Epithelial cell of esophagus (primary cell): ENCODE measurements at regions not wholly inside any gene's neighbourhood (a gene's known extent, or its start where the extent isn't known, plus 50 kb on each side); places are given as distances from the start of the nearest gene placed in this dataset.

Source experiments
- DNase-seq: peaks from one replicate; pipeline ENCODE4 v3.0.0; 2010; ENCODE audit warnings: low read depth
- H3K4me3 ChIP-seq: 2 replicates; pipeline ENCODE4 v1.5.1; 2011; ENCODE audit warnings: mild to moderate bottlenecking, low read length, control low read depth
- TF ChIP-seq, protein P1 (sequence below): IDR thresholded peaks from 2 replicates; pipeline ENCODE4 v1.5.1; 2011; ENCODE audit warnings: low read depth, mild to moderate bottlenecking, low read length, control low read depth, inconsistent platforms; ENCODE audit not compliant: insufficient read depth; ENCODE audit errors: missing control alignments

DNA sequence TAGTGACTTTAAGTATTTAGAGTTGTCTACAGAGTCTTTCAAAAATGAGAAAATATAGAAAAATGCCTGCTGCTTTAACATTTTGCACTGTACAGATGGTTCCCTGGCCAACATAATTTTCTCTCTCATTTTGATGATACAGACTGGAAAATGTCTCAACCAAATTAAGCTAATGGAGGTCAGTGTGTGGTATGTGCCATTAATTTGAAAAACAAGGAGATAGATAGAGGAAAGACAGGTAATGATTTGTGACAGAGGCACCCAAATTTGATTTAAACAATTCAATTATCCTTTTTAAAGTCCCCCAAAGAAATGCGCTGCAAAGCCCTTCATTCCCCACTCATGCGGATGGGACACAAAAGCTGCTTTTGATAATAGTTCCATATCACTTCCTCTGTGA, 140.0 kb downstream of the ASCL1 start:
- no peak overlapping the region for H3K4me3 ChIP-seq
- TF ChIP-seq, protein P1, sequence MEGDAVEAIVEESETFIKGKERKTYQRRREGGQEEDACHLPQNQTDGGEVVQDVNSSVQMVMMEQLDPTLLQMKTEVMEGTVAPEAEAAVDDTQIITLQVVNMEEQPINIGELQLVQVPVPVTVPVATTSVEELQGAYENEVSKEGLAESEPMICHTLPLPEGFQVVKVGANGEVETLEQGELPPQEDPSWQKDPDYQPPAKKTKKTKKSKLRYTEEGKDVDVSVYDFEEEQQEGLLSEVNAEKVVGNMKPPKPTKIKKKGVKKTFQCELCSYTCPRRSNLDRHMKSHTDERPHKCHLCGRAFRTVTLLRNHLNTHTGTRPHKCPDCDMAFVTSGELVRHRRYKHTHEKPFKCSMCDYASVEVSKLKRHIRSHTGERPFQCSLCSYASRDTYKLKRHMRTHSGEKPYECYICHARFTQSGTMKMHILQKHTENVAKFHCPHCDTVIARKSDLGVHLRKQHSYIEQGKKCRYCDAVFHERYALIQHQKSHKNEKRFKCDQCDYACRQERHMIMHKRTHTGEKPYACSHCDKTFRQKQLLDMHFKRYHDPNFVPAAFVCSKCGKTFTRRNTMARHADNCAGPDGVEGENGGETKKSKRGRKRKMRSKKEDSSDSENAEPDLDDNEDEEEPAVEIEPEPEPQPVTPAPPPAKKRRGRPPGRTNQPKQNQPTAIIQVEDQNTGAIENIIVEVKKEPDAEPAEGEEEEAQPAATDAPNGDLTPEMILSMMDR: no peak
- DNase-seq: no peak

DNA sequence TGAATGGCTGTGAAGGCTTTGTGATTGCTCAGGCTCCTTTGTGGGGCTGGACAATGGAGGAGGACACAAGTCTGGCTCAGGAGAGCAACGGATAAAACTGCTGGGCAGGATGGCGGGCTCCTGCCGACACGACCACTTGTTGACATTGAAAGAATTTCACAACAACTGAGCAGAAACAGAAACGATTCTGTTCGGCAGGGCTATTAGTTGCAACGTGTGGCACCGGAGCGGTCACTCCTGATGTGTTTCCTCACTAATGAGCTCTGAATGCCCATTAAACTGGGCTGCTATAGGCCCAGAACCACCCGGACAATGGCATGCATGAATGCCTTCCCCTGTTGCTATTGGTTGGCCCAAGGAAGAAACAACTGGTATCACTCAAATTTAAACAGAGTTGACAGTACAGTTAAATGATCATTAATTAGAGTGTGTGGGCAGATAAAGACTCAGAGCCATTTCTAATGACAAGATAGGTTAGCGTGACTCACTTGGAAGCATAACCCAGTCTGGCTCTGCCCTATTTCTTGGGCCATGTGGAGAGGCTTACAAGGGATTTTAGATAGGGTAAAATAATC, 142.9 kb downstream of the ASCL1 start:
- TF ChIP-seq, protein P1: no peak
- no peak for DNase-seq
- no peak overlapping the region for H3K4me3 ChIP-seq

DNA sequence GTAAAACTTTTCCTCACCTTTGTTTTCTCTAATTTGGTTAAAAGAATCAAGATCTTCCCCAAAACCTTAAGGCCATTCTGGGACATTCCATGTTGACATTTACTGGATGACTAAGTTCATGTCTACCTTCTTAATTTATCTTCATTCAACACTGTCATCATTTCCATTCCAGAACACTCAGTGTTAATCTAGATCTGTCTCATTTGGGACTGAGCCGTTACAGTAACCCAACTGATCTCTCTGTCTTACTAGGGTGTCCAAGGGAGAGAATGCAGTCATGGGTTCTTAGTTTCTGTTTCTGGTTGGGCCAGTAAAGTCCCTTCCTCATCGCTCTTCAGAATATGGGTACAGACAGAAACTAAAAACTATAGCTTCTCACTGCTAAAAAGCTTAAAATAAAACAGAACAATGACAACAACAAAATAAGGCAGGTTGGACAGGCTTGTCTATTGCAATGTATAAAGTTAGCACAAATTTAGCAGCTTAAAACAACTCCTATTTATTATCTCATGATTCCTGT, 144.8 kb downstream of the ASCL1 start:
- H3K4me3 ChIP-seq: no peak overlapping the region
- TF ChIP-seq, protein P1: no peak
- DNase-seq: no peak

DNA sequence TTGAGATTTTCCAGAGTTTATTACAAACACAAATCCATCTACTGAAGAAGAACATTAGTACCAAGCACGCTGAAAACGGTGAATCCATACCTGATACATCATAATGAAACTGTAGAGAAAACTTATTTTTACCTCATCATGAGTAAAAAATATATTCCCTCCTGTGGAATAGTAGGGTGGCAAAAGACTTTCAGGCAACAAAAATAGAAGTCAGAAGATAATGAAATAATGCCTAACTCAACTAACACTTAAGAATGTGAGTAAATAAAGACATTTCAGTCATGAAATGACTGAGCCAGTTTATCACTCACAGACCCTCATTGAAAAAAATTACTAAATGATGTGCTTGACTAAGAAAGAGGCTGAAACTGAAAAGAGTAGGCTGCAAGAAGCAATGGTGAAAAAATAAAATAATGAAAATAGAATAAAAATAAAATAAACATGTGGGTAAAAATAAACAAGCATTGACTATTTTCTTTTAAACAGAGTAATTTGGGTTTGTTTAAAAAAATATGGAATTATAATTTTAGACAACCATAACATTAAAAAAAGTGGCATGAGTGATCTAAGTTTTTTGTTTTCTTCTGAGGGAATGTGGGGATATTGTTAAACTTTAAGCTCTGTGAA, 148.6 kb downstream of the ASCL1 start:
- no peak for DNase-seq
- TF ChIP-seq, protein P1: no peak
- H3K4me3 ChIP-seq: no peak overlapping the region

DNA sequence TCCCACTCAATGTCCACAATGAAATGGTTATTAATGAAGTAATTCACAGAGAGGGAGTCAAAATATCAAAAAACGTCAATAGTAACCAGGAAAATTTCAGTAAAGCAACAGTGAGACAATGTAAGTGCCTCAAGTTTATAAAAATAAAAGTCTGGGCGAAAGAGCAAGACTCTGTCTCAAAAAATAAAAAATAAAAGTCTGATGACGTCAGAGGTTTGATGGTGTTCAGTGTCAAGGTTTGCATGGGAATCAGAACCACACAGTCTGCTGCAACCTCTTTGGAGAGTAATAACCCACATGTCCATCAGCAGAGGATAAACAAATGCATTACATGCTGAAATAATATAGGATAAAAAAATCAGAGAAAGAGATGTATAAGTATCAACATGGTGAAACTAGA, 152.4 kb downstream of the ASCL1 start:
- DNase-seq: no peak
- TF ChIP-seq, protein P1: no peak
- no peak overlapping the region for H3K4me3 ChIP-seq

DNA sequence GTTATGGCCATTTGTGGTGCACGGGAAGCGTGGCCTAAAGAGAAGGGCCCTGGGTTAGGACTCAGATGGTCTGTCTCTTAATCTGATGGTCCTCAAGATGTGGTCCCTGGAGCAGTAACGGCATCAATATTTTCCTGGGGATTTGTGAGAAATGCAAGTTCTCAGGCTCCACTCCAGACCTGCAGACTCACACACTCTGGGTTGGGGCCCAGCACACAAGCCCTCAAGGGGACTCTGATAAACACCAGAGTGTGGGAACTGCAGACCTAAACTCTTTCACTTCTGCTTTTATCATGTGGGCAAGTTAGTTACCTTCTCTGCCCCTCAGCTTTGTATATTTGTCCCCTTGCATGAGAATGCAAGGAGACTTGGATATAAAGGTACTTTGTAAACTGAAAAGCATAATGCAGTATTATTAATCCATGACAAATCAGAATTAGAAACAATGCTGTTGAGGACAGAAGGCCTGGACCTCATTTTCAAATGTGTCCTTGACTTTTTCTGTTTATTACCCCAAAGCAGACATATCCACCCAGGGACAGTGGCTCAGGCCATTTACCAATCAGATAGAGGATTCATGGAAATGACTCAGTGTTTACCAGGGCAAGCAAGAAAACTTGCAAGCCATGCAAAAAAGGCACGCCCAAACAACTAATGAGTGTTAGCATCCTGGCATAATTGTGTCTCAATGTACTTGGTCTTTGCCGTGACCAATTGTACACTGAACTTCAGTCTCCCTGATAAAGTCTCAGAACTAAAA, 157.0 kb downstream of the ASCL1 start:
- H3K4me3 ChIP-seq: no peak overlapping the region
- TF ChIP-seq, protein P1: no peak
- peak; percentile 45 for DNase-seq
